Left forelimb (tissue), 1 donor: ENCODE measurements at regions not wholly inside any gene's neighbourhood (a gene's known extent, or its start where the extent isn't known, plus 50 kb on each side); places are given as distances from the start of the nearest gene placed in this dataset.
"Not testable (repeated sequence)": the region's sequence is repeated elsewhere in the genome, so short reads cannot be mapped to it uniquely, and the experiment has no call there.

ENCODE experiments used
- DNase-seq: peaks from one replicate; pipeline ENCODE4 v3.0.0-alpha.2; 2018; ENCODE audit warnings: low spot score

GRCh38 chr17:77037943-77038342 is 102.8 kb upstream of the SEC14L1 start:
- no peak for DNase-seq

- no peak for DNase-seq
These were observed 101.7 kb upstream of the SEC14L1 start for GRCh38 chr17:77038884-77039555.

DNA sequence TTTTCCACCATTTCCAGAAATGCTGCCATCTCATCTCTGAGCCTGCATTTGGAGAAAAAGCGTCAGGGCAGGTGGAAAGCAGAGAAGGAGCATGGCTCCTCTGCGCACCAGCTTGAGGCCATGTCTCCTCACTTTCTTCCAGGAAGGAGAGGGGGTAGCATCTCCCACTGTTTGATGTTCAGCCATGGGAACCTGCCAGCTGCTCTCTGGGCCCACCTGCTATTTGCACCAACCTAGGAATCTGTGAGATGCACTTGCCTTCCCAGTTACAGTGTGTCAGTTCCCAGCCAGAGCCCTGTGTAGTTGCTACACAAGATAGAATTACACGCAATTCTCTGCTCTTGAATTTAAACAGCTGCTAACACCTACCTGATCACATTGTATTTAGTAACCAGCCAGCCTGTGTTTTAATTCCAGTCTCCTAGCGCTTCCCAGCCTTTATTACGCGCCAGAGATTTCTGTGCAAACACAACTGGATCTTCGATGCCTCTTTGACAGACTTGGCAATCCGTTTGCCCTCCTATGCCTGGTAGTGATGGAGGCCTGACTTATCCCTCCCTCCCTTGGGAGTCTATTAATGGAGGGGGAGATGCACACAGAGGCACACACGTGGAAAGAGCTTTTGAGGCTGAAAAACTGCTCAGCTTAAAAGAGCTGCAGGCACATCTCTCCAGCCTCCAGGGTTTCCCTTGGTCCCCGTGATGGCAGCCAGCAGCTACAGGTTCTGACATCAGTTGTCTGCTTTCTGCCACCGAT is 98.1 kb upstream of the SEC14L1 start:
- DNase-seq, result no peak

DNA sequence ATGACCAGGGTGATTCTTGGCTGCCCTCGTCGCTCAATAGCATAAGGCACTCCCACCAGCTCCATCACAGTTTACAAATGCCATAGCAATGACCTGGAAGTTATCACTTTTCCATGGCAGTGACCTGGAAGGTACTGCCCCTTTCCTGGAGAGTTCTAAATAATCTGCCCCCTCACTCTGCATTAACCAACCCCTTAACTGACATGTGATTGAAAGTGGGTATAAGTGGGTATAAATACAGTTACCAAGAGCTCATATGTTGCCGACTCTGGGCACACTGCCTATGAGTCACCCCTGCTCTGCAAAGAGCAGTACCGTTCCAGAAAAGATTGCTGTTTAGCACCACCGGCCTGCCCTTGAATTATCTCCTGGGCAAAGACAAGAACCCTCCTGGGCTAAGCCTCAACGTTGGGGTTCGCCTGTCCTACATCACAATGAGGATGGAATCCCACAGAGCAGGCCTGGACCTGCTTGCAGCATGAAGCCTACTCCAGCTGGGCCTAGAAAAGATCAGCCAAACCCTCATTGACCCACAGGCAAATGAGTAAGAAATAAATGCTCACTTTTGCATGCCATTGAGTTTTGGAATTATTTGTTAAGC is 95.2 kb upstream of the SEC14L1 start:
- DNase-seq, result no peak

GRCh38 chr17:77049440-77049839 is 91.3 kb upstream of the SEC14L1 start:
- DNase-seq, result no peak

DNA sequence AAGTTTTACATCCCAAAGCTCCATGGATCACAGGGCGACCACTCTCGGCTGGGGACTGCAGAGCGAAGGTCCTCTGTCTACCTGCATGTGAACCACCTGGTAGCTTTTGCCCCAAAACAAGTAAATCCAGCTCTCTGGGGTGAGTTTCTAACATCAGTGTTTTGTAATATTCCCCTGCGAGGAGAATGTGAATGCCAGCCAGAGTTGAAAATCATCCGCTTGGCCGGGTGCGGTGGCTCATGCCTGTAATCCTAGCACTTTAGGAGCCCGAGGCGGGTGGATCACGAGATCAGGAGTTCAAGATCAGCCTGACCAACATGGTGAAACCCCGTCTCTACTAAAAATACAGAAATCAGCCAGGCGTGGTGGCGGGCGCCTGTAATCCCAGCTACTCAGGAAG is 89.9 kb upstream of the SEC14L1 start:
- not testable (repeated sequence) for DNase-seq

GRCh38 chr17:77054936-77055335 is 85.8 kb upstream of the SEC14L1 start:
- no peak for DNase-seq

DNA sequence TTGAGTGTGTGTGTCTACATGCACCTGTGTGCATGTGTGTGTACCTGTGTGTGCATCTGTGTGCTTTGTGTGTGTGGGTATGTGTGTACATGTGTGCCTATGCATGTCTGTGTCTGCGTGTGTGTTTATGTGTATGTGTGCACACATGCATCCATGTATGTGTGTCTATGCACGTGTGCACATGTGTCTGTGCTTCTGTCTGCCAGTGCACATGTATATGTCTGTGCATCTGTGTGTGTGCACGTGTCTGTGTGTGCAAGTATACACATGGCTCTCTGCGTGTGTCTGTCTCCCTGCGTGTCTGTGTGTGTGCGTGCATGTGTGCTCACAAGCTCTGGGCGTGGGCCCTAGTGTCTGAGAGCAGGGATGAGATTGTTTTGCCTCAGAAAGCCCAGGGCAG is 85.3 kb upstream of the SEC14L1 start:
- no peak for DNase-seq

- DNase-seq, result no peak
These were observed 82.8 kb upstream of the SEC14L1 start for GRCh38 chr17:77058016-77058415.

GRCh38 chr17:77061669-77062068 is 79.1 kb upstream of the SEC14L1 start:
- DNase-seq, result no peak

DNA sequence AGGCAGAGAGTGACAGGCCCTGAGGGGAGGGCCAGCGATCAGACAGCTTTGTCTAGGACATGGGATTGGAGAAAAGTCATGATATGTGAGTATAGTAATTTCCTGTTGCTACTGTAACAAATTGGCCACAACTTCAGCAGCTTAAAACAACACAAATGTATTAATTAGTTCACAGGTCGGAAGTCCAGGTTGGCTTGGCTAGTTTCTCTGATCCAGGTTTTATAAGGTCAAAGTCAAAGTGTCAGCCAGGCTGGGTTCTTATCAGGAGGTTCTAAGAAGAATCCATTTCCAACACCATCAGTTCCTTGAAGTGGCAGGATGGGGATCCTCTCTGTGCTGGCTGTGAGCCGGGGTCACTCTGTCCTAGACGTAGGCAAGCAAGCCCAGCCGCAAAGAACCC is 76.2 kb upstream of the SEC14L1 start:
- no peak for DNase-seq

DNA sequence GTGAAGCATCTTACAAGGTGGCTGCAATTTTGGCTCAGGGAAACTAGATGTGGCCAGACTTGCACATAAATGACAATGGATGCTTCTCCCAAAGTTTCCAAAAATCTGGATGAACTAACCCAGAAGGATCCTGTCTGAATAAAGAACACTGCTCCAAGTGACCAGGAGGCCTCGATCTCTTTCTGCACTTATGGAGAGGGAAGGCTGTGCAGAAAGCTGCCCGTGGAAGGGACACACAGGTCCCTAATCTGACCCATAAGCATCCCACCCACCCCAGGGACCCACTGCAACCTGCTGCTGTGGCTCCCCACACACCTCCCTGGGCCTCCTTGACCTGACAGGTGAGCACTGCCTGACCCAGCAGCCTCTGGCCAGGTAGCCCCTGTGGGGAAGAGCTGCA is 74.6 kb upstream of the SEC14L1 start:
- no peak for DNase-seq

- not testable (repeated sequence) for DNase-seq
These were observed 73.9 kb upstream of the SEC14L1 start for GRCh38 chr17:77066726-77067409.

- no peak for DNase-seq
These were observed 71.9 kb upstream of the SEC14L1 start for GRCh38 chr17:77068915-77069314.

DNA sequence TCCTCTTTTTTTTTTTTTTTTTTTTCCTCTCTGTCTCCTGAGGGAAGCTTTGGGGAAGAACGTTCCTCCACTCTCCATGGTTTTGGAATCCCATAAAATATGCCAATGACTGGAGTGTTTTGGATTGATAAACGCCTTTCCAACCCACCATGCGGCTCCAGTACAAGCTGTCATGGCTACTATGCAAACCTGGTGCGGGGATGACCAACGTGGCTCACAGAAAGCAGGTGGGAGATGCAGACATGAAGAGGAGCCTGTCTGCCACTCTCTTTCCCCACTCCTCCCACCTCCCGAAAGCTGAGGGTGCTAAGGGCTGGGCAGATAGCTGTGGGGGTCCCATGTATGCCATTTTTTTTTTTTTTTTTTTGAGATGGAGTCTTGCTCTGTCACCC is 69.9 kb upstream of the SEC14L1 start:
- no peak for DNase-seq

DNA sequence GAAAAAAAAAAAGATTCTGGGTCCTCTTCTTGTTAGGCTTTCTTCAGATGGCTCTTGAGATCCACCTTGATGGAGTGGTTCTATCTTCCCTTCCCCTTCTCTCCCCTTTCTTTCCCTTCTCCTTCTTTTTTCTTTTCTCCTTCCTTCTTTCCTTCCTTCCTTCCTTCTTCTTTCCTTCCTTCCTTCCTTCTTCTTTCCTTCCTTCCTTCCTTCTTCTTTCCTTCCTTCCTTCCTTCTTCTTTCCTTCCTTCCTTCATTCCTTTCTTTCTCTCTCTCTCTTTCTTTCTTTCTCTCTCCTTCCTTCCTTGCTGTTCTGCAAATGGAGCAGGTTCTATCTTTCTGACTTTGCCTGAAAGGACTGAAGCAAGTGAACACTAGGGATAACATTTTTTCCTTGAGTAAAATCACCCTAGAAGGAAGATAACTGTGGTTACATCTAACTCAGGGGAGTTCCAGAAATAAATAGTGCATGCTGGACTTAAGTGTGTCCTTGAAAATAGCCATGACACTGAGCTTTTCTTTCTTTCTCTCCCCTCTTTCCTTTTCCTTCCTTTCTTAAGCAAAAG is 68.8 kb upstream of the SEC14L1 start:
- DNase-seq, result no peak

GRCh38 chr17:77072670-77073069 is 68.1 kb upstream of the SEC14L1 start:
- no peak for DNase-seq

DNA sequence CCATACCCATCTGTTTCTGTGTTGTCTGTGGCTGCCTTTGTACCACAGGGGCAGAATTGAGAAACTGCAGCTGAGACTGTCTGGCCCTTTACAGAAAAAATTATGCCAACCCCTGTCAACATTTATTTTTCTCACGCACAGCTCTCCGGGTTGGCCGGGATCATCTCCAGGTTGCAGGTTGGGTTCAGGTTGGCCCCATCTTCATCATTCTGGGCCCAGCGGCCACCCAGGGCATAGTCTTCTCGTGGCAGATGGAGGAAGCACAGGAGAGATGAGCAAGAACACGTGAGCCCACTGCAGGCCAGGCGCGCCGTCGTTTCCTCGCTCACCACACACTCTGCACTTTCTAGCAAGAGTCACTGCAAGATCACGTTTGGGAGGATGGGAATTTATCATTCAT is 66.1 kb upstream of the SEC14L1 start:
- DNase-seq, result no peak

GRCh38 chr17:77076124-77076830 is 64.5 kb upstream of the SEC14L1 start:
- no peak for DNase-seq

DNA sequence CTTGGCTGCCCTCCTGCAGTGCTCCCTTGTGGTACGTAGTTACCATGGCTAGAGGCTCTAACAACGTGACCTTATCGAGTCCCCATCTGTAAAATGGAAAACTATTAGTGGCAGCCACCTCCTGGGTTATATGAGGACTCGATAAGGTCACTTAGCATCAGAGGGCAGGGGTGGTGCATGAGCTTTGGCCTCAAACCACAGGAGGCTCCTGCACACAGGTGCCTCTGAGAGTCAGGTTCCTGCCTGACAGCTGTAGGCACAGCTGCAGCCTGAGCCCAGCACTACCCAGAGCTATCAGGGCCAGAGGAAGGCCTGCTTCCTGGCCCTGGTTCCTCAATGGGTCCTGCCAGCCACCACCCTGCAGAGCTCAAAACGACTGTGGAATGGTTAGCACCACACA is 57.2 kb upstream of the SEC14L1 start:
- no peak for DNase-seq

DNA sequence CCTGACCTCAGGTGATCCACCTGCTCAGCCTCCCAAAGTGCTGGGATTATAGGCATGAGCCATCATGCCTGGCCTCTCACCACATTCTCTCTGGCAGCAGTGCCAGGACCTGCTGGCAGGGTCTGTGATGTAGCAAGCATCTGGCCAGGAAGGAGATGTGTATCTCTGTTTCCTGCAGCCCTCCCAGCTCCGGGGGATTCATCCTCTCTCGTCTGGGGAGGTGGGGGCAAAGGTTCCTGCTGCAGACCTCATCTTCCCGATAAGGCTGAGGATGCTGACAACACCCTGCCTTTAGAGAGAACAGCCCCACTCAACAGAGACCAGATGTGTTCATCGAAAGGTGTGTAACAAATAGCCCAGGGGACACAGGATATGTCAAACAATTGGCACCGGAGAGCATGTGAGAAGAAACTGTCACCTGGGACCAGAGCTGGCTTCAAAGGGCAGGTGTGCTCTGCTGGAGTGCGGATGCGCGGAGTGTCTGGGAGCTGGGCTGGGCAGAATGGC is 54.8 kb upstream of the SEC14L1 start:
- DNase-seq, result no peak
